ENCODE measurements at regions not wholly inside any gene's neighbourhood (a gene's known extent, or its start where the extent isn't known, plus 50 kb on each side); places are given as distances from the start of the nearest gene placed in this dataset.
"Not testable (repeated sequence)": the region's sequence is repeated elsewhere in the genome, so short reads cannot be mapped to it uniquely, and the experiment has no call there.

DNA sequence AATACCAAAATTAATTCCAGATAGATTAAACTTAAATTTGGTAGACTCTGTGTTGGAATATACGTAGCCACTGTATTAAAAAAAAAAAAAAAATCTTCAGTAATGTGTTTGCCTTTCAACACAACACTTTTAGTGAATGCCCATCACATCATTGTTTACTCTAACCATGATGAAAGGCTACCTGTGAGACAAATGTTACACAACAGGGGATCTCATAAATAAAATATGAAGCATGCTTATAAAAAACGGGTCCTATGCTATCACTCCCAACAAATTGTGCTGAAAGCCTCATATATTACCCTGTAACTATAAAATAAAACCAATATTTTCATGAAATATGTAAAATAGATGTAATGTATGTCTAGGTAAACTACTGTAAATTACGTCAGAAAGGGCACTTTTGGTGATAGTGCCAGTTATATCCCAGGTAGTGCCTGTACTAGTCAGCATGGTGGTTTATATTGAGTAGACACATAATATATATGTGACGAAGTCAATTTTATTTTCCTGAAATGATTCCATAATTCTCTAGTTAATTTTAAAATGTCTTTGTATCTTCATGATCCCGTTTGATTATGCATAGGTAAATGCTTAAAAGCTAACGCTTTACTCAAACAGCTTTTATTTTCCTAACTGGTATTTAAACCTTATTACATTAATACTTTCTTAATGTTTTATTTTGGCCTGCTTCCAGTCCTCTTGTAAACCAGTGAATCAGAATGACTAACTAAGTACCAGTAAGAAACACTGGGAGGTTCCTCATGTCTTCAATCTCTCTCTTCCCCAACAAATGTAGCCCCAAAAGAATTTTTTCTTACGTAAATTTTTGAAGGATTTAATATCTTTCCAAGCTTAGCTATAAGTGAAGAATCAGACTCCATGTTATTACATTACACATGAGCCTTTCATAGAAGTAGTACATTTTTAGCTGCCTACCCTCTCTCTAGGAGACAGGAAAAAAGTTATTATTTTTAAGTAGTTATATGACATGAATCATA lies 420.3 kb downstream of the GABRG2 start:
- DNase-seq = no peak

DNA sequence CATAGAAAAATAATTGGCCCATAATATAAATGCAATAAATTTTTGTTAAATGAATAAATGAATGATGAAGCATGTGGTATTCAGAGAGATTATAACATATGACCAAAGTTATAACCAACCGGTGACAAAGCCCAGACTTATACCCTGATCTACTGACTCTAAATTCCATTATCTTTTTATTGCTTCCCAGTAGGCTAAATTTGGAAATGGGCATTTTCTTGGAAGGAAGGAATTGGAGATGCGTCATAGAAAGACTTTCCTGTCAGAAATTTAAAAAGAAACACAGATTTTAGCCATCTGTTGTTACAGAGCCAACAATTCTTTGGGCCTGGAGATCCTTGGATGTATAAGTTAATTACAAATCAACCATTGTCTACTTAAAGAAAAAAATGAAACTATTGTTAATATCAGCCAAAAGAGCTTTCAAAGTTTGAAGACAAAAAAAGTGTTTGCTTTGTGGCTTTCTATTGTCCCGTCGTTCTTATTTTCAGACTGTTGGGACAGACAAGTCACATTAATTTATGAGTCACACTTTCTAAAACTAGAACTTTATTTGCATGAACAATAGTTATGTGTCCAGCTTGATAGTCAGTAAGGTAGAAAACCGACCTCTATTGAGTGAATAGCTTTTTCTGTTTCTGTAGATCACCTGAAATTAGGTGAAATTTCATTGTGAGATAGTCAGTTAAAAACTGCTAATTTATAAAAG lies 428.7 kb downstream of the GABRG2 start:
- DNase-seq = no peak

DNA sequence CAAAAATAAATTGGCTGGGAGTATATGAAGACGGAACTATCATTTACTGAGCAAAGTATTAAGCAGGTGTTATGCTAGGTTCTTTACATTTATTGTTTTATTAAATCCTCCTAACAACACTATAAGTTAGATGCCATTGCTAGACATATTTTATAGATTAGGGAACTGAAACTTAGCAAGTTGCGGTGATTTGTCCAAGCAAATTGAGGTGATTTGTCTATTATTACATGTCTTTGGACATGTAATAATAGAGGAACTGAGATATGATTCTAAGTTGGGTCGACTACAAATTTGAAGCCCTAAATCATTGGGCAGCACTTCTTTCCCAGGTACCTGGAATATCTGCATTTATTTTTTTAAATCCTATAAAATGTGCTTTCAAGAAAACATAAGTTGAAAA lies 429.9 kb downstream of the GABRG2 start:
- no peak for DNase-seq

DNA sequence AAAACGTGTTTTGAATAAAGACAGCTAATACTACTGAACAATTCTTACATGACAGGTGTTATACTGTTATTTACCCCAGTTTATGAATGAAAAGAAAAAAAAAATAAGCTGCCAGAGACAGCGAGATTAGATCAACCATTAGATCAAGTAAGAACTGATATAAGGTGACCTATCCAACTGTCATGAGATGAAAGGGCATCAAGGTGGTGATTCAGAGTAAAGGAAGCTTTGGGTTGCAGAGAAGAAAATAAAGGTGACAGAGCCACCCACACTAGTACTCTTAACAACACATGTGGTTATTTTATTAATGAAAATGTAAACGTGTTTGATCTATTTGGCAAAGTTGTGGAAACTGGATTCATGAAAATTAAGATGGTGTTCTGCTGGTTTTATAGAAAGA lies 435.2 kb downstream of the GABRG2 start:
- no peak for DNase-seq

DNA sequence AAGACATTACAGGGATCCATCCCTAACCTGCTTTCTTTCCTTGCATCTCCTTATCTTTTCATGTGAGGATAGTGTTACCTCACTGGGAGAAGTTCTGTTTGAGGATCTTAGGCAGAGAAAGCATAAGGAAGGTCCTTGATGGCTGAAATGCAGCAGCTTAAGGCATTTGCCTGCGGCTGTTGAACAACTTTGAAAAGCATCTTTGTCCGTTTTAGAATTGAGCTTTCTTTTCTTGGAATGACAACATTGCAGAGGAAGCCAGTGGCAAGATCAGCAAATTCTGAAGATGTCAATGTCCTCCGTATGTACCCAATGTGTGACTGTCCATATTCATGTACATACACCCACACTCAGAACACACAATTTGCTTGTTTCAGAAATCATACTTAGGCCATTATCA lies 436.2 kb downstream of the GABRG2 start:
- DNase-seq = no peak

DNA sequence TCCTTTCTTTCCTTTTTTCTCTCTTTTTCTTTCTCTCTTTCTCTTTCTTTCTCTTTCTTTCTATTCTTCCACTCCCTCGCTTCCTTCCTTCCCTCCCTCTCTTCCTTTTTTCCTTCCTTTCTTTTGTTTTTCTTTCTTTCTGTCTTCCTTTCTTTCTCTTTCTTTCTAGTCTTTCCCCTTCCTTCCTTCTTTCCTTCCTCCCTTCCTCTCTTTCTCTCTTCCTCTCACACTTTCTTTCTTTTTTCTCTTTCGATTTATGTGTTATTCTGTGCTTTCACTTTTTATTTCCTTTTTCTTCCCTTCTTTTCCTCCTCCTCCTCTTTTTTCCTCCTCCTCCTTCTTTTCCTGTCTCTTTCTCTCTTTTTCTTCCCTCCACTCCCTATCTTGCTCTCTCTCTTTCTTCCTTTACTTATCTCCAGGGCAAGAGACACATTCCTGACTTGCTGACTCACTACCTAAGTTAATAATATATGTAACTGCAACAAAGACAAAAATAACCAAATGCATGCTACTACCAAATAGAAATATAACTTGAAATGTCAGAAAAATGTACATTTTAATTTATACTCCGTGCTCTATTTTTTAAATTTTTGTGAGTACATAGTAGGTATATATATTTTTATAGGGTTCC lies 445.5 kb downstream of the GABRG2 start:
- DNase-seq = no peak

DNA sequence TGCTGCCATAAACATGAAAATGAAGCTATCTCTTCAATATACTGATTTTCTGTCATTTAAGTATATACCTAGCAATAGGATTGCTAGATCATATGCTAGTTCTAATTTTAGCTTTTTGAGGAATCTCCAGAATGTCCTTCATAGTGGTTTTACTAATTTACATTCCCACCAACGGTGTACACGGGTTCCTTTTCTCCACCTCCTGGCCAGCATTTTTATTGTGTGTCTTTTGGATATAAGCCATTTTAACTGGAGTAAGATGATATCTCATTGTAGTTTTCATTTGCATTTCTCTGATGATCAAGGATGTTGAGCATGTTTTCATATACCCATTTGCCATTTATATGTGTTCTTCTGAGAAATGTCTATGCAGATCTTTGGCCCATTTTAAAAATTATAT lies 446.5 kb downstream of the GABRG2 start:
- no peak for DNase-seq

DNA sequence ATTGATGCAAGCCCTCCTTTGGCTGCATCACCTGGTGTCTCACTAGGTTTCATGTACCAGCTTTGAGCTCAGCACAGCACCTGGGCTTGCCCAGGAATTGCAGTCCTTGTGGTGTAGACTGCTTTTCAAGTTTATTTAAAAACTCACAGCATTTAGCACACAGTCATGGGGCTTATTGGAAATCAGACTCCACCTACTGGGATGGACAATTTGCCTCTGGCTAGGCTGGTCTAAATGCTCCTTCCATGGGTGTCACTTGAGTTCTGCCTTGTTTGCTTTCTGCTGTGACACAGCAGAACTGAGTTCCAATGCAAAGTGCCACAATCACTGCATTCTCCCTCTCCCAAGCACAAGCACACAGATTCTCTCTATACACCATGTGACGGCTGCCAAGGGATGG lies 453.3 kb downstream of the GABRG2 start:
- no peak for DNase-seq

DNA sequence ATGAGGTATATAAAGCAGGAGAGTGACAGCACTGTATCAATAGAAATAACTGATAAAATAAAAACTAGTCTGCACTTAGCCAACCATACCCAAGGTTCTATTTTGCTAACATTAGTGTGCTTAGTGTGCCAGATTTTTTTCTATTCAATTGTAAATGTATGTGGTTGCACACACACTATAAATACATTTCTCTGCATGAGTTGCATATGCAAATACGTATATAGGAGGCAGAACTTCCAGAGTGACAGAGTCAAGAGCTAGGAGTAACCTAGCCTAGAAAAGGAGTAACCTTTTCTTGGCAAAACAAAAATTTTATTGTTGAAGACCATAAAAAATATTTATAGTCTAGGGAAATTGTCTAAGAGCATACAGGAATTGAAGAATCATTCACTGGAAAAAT lies 461.6 kb downstream of the GABRG2 start:
- no peak for DNase-seq

DNA sequence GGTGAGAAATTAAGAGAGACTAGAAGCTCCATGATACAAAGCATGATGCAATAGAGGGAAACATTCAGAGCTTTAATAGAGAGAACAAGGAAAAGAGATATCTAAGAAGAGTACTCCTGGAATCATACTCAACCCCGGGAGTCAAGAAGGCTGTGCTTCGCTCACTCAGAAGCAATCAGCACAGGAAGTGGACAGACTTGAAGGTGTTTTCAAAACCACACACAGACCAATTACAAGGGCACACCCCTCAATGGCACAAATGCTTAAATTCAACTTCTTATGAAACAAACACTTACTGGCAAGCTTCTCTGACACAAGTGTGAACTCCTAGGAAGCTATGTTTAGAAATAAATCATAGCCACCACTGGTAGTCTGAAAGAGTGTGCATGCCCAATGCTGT lies 462.3 kb downstream of the GABRG2 start:
- DNase-seq = no peak

DNA sequence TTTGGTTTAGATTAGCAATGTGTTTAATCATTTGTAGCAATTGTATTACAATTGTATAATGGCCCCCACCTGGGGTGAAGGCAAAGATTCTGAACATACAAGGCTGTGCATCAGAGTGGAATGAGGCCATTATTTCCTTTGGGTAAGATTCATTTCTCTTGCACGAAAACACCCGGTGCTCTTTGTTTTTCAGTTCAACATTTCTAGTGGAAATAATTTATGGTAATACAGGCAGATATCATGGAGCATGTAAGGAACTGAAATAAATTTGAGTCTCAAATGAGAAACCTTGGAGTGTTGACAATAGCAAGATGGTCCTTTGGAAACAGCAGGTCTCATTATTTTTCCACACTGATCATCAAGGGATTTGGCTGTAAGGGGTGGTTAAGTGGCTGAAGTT lies 475.9 kb downstream of the GABRG2 start:
- DNase-seq = no peak

DNA sequence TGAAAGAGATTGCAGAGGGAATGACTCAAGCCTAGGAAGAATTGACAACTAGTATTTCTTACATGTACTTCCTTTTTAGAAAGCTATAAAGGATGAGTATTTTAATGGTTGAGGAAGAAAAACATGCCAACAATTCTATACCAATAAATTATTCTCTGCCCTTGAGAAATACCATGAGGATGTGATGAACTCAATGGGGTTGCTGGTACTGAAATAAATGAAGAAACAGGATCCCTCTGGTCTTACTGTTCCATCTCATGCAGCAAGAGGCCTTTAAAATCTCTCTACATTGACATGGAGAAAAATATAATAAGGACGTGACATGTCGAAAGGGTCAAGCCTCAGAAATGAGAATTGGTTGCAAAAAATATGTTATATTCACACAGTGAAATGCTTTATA lies 477.3 kb downstream of the GABRG2 start:
- no peak for DNase-seq

DNA sequence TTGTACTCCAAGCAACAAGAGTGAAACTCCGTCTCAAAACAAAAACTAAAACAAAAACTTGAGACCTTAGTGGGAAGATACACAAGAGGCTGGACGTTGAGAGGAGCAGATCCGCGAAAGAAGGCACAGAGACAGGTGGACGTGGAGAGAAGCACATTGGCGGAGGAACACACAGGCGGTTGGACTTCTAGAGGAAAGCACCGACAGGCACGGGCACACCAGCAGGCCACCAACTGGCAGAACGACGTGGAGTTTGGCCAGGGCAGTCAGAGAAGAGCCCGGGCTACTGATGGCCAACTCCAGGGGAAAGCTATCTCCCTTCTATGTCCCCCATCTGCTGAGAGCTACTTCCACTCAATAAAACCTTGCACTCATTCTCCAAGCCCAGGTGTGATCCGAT lies 482.7 kb downstream of the GABRG2 start:
- DNase-seq = no peak

DNA sequence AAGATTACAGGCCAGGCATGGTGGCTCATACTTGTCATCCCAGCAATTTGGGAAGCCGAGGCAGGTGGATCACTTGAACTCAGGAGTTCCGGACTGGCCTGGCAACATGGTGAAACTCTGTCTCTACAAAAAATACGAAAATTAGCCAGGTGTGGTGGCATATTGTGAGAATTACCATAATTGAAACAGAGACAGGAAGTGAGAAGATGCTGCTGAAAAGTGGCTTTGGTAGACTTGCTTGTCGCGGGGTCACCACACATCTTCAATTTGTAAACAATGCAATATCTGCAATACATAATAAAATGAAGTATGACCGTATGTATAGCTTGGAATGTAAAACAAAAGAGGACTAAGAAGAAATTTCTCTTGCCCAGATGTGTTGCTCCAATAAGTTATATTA lies 490.5 kb downstream of the GABRG2 start:
- DNase-seq = no peak

DNA sequence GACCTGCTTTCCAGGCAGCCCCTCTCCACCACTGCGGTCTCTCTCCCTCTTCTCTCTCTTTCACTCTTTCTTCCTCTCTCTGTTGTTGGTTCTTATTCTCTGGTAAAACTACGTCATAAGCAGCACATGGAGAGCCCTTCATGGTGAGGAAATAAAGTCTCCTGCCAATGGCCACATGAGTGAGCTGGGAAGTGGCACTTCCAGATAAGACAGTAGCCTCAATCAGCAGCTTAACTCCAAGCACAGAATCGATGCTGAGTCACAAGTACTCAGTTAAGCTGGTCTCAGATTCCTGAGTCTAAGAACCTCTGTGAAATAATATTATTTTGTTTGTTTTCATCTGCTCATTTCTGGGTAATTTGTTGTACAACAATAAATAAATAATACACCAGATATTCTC lies 500.1 kb downstream of the GABRG2 start:
- DNase-seq = no peak

DNA sequence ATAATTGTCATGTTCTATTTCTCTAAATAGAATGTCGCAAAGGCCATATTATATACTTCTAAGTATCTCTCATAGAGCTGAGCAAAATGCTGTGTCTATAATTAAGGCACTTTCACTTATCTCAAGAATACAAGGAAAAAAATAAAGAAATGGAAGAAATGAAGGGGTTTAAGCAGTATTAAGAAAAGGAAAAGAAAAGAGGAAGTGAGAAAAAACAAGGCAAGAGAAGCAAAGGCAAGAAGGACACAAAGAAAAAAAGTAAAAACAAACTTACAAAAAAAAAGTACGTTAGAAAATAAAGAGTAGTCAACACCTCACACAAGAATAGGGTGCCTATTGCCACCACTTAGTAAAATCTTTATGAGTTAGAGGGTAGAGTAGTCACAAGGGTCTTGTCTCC lies 506.2 kb downstream of the GABRG2 start:
- no peak for DNase-seq

DNA sequence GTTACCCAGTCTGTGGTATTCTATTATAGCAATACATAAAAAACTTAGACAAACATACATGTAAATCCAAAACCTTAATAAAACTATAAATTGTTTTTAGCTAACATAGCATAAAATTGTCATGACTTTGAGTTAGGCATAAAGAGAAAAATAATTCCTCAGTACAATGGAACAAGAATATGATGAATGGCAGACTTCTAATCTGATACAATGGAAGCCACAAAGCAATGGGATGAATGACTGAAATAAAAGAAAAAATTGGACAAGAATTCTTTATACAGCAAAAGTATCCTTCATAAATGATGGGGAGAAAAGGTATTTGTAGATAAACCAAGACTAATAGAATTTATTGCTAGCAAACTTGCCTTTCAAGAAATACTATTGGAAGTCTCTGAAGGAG lies 524.2 kb downstream of the GABRG2 start:
- no peak for DNase-seq

DNA sequence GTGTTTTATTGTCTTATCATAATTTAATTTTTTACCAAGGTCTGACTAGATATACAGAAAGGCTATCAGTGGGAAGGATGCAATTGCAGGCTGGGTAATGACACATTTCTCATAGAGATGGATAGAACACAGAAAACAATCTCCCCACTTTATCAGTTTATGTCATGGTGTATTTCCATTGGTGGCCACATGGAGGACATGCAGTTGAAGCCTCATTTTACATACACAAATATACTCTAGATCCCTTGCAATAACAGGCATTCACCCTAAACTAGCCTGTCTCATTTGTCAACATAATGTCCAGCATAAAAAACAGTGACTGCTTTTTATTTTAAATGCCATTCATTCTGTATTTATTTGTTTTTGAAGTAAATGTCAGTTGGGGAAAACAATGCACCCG lies 526.3 kb downstream of the GABRG2 start:
- DNase-seq = no peak

DNA sequence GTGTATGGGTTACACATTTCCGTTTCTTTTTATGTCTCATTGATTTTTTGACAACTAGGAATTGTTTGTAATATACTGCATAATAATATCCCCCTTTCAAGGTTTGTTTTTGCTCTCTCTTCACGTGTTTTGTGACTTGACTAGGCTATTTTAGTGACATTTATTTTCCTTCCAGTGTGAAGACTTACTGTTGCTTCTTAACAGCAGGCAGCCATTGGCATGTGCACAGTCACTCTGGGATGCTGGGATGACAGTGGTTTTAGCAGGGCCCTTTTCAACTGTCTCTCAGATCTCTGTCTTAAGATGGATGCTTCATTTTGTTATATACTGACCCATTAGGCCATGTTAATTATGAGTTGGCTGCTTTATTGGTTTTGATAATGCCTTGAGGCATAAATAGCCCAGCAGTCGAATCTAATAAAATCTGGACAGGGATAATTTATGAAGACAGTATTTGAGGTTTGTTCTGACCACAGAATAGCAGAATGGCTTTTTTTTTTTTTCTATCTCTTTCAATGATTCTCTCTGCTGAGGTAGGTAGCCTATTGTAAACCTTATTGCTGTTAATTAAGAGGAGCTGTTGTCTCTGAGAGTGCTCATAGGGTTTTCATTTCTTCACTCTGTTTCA lies 536.0 kb downstream of the GABRG2 start:
- no peak for DNase-seq

DNA sequence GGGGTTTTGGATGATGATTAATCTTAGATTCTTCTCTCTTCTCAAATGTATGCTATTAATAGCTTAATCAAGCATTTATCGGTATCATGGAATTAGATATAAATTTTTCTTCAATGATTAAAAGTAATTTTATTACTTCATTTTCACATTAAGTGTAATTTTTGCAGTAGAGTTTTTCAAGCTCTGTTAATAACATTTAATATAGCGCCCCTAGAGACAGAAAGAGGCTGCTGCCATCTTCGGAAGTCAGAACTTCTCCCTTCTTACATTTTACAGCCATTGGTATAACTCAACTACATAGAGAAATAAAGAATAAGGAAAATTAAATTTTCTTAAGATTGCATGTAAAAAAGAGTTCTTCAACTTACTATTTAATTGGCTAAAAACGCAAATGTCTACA lies 540.3 kb downstream of the GABRG2 start:
- no peak for DNase-seq

DNA sequence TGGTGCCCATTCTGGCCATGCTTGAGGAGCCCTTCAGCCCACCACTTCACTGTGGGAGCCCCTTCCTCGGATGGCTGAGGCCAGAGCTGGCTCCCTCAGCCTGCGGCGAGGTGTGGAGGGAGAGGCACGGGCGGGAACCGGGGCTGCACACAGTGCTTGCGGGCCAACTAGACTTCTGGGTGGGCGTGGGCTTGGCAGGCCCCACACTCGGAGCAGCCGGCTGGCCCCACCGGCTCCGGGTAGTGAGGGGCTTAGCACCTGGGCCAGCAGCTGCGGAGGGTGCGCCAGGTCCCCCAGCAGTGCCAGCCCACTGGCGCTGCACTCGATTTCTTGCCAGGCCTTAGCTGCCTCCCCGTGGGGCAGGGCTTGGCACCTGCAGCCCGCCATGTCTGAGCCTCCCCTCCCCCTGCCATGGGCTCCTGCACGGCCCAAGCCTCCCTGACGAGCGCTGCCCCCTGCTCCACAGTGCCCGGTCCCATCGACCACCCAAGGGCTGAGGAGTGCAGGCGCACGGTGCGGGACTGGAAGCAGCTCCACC lies 554.2 kb downstream of the GABRG2 start:
- not testable (repeated sequence) for DNase-seq

DNA sequence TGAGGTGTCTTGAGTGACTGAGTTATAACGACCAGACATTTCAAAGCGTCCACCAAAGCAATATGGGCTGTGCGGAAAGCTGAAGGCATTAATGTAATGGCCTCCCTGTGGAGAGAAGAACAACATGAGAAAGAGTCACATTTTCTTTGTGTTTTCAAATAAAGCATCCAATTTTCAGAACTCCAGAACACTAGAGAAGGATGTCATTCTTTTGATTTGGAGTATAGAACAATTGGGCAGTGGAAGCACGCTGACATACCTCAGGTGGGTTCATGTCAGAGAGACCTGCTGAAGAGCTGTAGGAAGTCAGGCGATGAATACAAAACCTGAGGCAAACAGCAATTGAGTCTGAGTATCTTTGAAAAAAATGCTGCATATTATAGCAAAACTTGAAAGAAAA lies 556.5 kb downstream of the GABRG2 start:
- no peak for DNase-seq

DNA sequence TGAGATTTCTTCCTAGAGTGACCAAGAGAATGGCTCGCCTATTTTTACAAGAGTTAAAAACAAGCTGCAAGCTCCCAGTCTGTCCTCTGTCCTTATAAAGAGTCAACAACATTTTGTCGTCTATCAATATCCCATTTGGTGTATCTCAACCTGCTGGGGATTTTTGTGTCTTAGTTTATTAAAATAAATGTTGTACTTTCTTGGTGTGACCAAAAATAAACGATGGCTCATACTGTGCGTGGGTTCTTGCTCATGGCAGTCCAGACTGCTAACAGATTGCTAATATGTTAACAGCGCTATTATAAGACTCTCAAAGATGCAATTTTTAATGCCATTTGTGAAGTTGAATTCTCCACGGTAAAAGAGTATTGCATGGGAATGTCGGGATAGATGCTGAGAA lies 569.9 kb downstream of the GABRG2 start:
- DNase-seq = no peak

All from activated naive CD4-positive, alpha-beta T cell treated with Interleukin-2 at 50 U/mL for 16 hours (primary cell).